Lung (tissue), 12 donors: ENCODE measurements at regions not wholly inside any gene's neighbourhood (a gene's known extent, or its start where the extent isn't known, plus 50 kb on each side); places are given as distances from the start of the nearest gene placed in this dataset. TPM values are rescaled to one million over a fixed set of nuclear protein-coding genes. Genes with fewer than 3 reads are reported as not detected.
"Not testable (repeated sequence)": the region's sequence is repeated elsewhere in the genome, so short reads cannot be mapped to it uniquely, and the experiment has no call there.

ENCODE experiments used
- ATAC-seq: fragments of 200-7000 bp; cut with Tn5 transposase; one replicate; pipeline ENCODE4 v1.9.1; 2020; ENCODE audit warnings: moderate number of reproducible peaks; ENCODE audit not compliant: insufficient read depth, low FRiP score
- DNase-seq, 3 donors: peaks; one replicate each; pipeline ENCODE4 v3.0.0-alpha.2; 2013 to 2017
- H3K27ac ChIP-seq, 2 donors: one replicate each; pipeline ENCODE4 v1.5.1; 2013; ENCODE audit warnings: mild to moderate bottlenecking in 2 of 2, moderate library complexity in 2 of 2, control low read depth in 1 of 2, inconsistent platforms in 1 of 2, low read depth in 1 of 2, low read length in 1 of 2
- H3K27me3 ChIP-seq, 3 donors: one replicate each; pipeline ENCODE4 v1.5.1; 2013; ENCODE audit warnings: low read length in 2 of 3; ENCODE audit not compliant: control insufficient read depth in 3 of 3, insufficient read depth in 3 of 3
- H3K36me3 ChIP-seq, 4 donors: one replicate each; pipeline ENCODE4 v1.5.1; 2013; ENCODE audit warnings: low read length in 4 of 4, mild to moderate bottlenecking in 1 of 4, moderate library complexity in 1 of 4; ENCODE audit not compliant: control insufficient read depth in 4 of 4, insufficient read depth in 4 of 4
- H3K4me1 ChIP-seq, 5 donors: one replicate each; pipeline ENCODE4 v1.5.1; 2013; ENCODE audit warnings: low read length in 5 of 5, mild to moderate bottlenecking in 2 of 5, moderate library complexity in 1 of 5; ENCODE audit not compliant: control insufficient read depth in 5 of 5, insufficient read depth in 5 of 5
- H3K4me3 ChIP-seq: one replicate; pipeline ENCODE4 v1.5.1; 2013; ENCODE audit warnings: mild to moderate bottlenecking, control low read depth, moderate library complexity
- H3K9ac ChIP-seq, 2 donors: one replicate each; pipeline ENCODE4 v1.5.1; 2013; ENCODE audit warnings: low read length in 2 of 2, control low read depth in 1 of 2; ENCODE audit not compliant: insufficient read depth in 1 of 2
- H3K9me3 ChIP-seq, 4 donors: one replicate each; pipeline ENCODE4 v1.5.1; 2013; ENCODE audit warnings: low read length in 3 of 4, mild to moderate bottlenecking in 1 of 4, moderate library complexity in 1 of 4; ENCODE audit not compliant: control insufficient read depth in 4 of 4, insufficient read depth in 3 of 4
- CTCF ChIP-seq: IDR thresholded peaks from 2 replicates; pipeline ENCODE4 v1.5.1; 2012; ENCODE audit warnings: mild to moderate bottlenecking; ENCODE audit errors: control extremely low read depth, extremely low read depth
- WGBS, 2 donors: extraction: QIAGEN DNeasy Blood & Tissue Kit; methylation state at CpG; one replicate each; pipeline ENCODE4 v1.1.7; 2013; 5-methylcytosine and 5-hydroxymethylcytosine counted together
- small RNA-seq: library from RNA; depleted of rRNA; stranded (forward); fragments of <200 nt; gene quantifications from one replicate; pipeline ENCODE3, GENCODE V24; 2014; ENCODE audit warnings: low replicate concordance
- donor health status: control.
- donor health status: control.
- donor health status: Bipolar disorder and iron deficiency.
- donor health status: healthy.
- donor health status: DM: yes; HTN: yes; CAD: no.

- 65 to 84% methylated on average over 2 of the region's 2 CpGs for WGBS, 2 donors
These were observed 100.8 kb downstream of the EHF start for GRCh38 chr11:34721646-34722045.

GRCh38 chr11:34719303-34719848 is 98.5 kb downstream of the EHF start:
- Histone ChIP-seq H3K36me3 (no peaks in the 10 kb centered on the region), H3K4me1 (no peaks in the 10 kb centered on the region), H3K27ac (no peak overlapping the region), H3K4me3 (no peak overlapping the region), H3K9me3 (peaks cover 0 to 1% (median 0%) of the 10 kb centered on the region in 4 donors), H3K9ac (no peak overlapping the region), H3K27me3 (no peaks in the 10 kb centered on the region)
- ATAC-seq (no peak), DNase-seq (no peak)
- WGBS, 2 donors, result 24 to 25% methylated on average over 1 of the region's 1 CpG
- no peak for TF ChIP-seq CTCF

More at GRCh38 chr11:34721646-34722045, 100.8 kb downstream of the EHF start:
- no peak overlapping the region for H3K27ac ChIP-seq
- H3K4me3 ChIP-seq, result no peak overlapping the region
- no peaks in the 10 kb centered on the region for H3K27me3 ChIP-seq
- H3K4me1 ChIP-seq, result no peaks in the 10 kb centered on the region
- ATAC-seq, result no peak
- H3K36me3 ChIP-seq, result no peaks in the 10 kb centered on the region
- no peak overlapping the region for H3K9ac ChIP-seq
- TF ChIP-seq CTCF, result no peak
- DNase-seq, result no peak
- peaks cover 0 to 1% (median 0%) of the 10 kb centered on the region in 4 donors for H3K9me3 ChIP-seq

DNA sequence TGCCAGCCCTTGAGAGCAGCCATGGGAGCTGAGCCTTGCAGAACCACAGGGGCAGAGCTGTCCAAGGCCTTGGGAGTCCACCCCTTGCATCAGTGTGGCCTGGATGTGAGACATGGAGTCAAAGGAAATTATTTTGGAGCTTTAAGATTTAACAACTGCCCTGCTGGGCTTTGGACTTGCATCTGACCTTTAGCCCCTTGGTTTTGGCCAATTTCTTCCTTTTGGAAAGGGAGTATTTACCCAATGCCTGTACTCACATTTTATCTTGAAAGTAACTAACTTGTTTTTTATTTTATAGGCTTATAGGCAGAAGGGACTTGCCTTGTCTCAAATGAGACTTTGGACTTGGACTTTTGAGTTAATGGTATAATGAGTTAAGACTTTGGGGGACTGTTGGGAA is 92.7 kb downstream of the EHF start:
- not testable (repeated sequence) for H3K36me3 ChIP-seq, DNase-seq, H3K9ac ChIP-seq, H3K4me3 ChIP-seq, H3K27me3 ChIP-seq, H3K27ac ChIP-seq, ATAC-seq, H3K4me1 ChIP-seq
- peaks cover 0 to 15% (median 7%) of the 10 kb centered on the region in 4 donors for H3K9me3 ChIP-seq

Small RNA genes lying in the stretch of these regions (small RNA-seq; reads per million reads assigned to genes)
- gene AL359999.1, result not detected
